Activated CD4-positive, alpha-beta memory T cell treated with anti-CD3 and anti-CD28 coated beads for 36 hours (primary cell): ENCODE measurements at regions not wholly inside any gene's neighbourhood (a gene's known extent, or its start where the extent isn't known, plus 50 kb on each side); places are given as distances from the start of the nearest gene placed in this dataset.

Experiments
- CTCF ChIA-PET: fragments of 350-600 bp; sonication (Branson Sonifier 250); formaldehyde crosslinking; loops from one replicate; lab custom pipeline; 2021; ENCODE audit warnings: antibody characterized with exemption, inconsistent platforms; lab: Charles Lee
- POLR2A ChIA-PET: fragments of 350-600 bp; sonication (Branson Sonifier 250); formaldehyde crosslinking; loops from one replicate; lab custom pipeline; 2021; ENCODE audit warnings: antibody characterized with exemption; lab: Charles Lee
- DNase-seq: peaks from one replicate; pipeline ENCODE4 v3.0.0-alpha.2; 2020
- H3K27ac Mint-ChIP-seq: one replicate; pipeline ENCODE4 v1.8.0; 2021; ENCODE audit warnings: mixed read lengths
- H3K27me3 Mint-ChIP-seq: one replicate; pipeline ENCODE4 v1.8.0; 2021; ENCODE audit warnings: mixed read lengths
- H3K36me3 Mint-ChIP-seq: one replicate; pipeline ENCODE4 v1.8.0; 2021; ENCODE audit warnings: mixed read lengths
- H3K4me1 Mint-ChIP-seq: one replicate; pipeline ENCODE4 v1.8.0; 2021; ENCODE audit warnings: low read depth, mixed read lengths
- H3K4me3 Mint-ChIP-seq: one replicate; pipeline ENCODE4 v1.8.0; 2021; ENCODE audit warnings: mild to moderate bottlenecking, mixed read lengths
- H3K9me3 Mint-ChIP-seq: one replicate; pipeline ENCODE4 v1.8.0; 2021; ENCODE audit warnings: mixed read lengths
- intact Hi-C: fragments of 100-400 bp; cut with micrococcal nuclease; formaldehyde crosslinking; loops from one replicate; pipeline ENCODE4 v1.15.1; 2023

- no peak for DNase-seq
- H3K27ac Mint-ChIP-seq, result no peak overlapping the region
- ChIA-PET CTCF (no interaction called here), POLR2A (no interaction called here)
- no peaks in the 10 kb centered on the region for H3K36me3 Mint-ChIP-seq
- peaks cover 12% of the 10 kb centered on the region for H3K27me3 Mint-ChIP-seq
- H3K4me3 Mint-ChIP-seq, result no peak overlapping the region
- intact Hi-C loops, result no loop called here
- no peaks in the 10 kb centered on the region for H3K4me1 Mint-ChIP-seq
- H3K9me3 Mint-ChIP-seq, result no peaks in the 10 kb centered on the region
Measured at GRCh38 chr16:66133643-66134338, 232.7 kb upstream of the CDH5 start.

- H3K36me3 Mint-ChIP-seq, result no peaks in the 10 kb centered on the region
- ChIA-PET POLR2A (no interaction called here), CTCF (no interaction called here)
- intact Hi-C loops, result no loop called here
- H3K9me3 Mint-ChIP-seq, result no peaks in the 10 kb centered on the region
- H3K4me1 Mint-ChIP-seq, result no peaks in the 10 kb centered on the region
- peaks cover 29% of the 10 kb centered on the region for H3K27me3 Mint-ChIP-seq
- DNase-seq, result no peak
- no peak overlapping the region for H3K4me3 Mint-ChIP-seq
- no peak overlapping the region for H3K27ac Mint-ChIP-seq
Measured at GRCh38 chr16:66131895-66132294, 234.6 kb upstream of the CDH5 start.

GRCh38 chr16:66131156-66131807, 235.2 kb upstream of the CDH5 start:
- no peak for DNase-seq
- CTCF ChIA-PET, result no interaction called here
- H3K27ac Mint-ChIP-seq, result no peak overlapping the region
- H3K36me3 Mint-ChIP-seq, result no peaks in the 10 kb centered on the region
- intact Hi-C loops, result no loop called here
- POLR2A ChIA-PET, result no interaction called here
- H3K27me3 Mint-ChIP-seq, result peaks cover 34% of the 10 kb centered on the region
- H3K9me3 Mint-ChIP-seq, result no peaks in the 10 kb centered on the region
- H3K4me3 Mint-ChIP-seq, result no peak overlapping the region
- no peaks in the 10 kb centered on the region for H3K4me1 Mint-ChIP-seq

GRCh38 chr16:66130296-66130905, 236.1 kb upstream of the CDH5 start:
- intact Hi-C loops, result no loop called here
- no peak for DNase-seq
- Mint-ChIP-seq H3K27me3 (peaks cover 38% of the 10 kb centered on the region), H3K36me3 (no peaks in the 10 kb centered on the region), H3K4me3 (no peak overlapping the region), H3K4me1 (no peaks in the 10 kb centered on the region), H3K27ac (no peak overlapping the region), H3K9me3 (no peaks in the 10 kb centered on the region)
- ChIA-PET POLR2A (no interaction called here), CTCF (no interaction called here)

GRCh38 chr16:66129196-66129595, 237.3 kb upstream of the CDH5 start:
- H3K27me3 Mint-ChIP-seq, result peaks cover 43% of the 10 kb centered on the region
- no peaks in the 10 kb centered on the region for H3K36me3 Mint-ChIP-seq

GRCh38 chr16:66128371-66128770, 238.1 kb upstream of the CDH5 start:
- CTCF ChIA-PET, result no interaction called here
- Mint-ChIP-seq H3K4me1 (no peaks in the 10 kb centered on the region), H3K36me3 (no peaks in the 10 kb centered on the region), H3K4me3 (no peak overlapping the region), H3K27me3 (peaks cover 43% of the 10 kb centered on the region), H3K27ac (no peak overlapping the region), H3K9me3 (no peaks in the 10 kb centered on the region)
- intact Hi-C loops, result no loop called here
- POLR2A ChIA-PET, result no interaction called here
- no peak for DNase-seq

More at GRCh38 chr16:66129196-66129595, 237.3 kb upstream of the CDH5 start:
- no peak overlapping the region for H3K27ac Mint-ChIP-seq
- intact Hi-C loops, result no loop called here
- no peaks in the 10 kb centered on the region for H3K4me1 Mint-ChIP-seq
- H3K4me3 Mint-ChIP-seq, result no peak overlapping the region
- no peaks in the 10 kb centered on the region for H3K9me3 Mint-ChIP-seq
- ChIA-PET CTCF (no interaction called here), POLR2A (no interaction called here)
- no peak for DNase-seq

- Mint-ChIP-seq H3K9me3 (no peaks in the 10 kb centered on the region), H3K4me3 (no peak overlapping the region), H3K4me1 (no peaks in the 10 kb centered on the region), H3K27me3 (peaks cover 46% of the 10 kb centered on the region), H3K36me3 (no peaks in the 10 kb centered on the region), H3K27ac (no peak overlapping the region)
- ChIA-PET CTCF (no interaction called here), POLR2A (no interaction called here)
- no peak for DNase-seq
- intact Hi-C loops, result no loop called here
Measured at GRCh38 chr16:66127459-66128370, 238.8 kb upstream of the CDH5 start.

GRCh38 chr16:66121466-66121865, 245.0 kb upstream of the CDH5 start:
- Mint-ChIP-seq H3K36me3 (no peaks in the 10 kb centered on the region), H3K27me3 (peaks cover 13% of the 10 kb centered on the region), H3K4me1 (no peaks in the 10 kb centered on the region), H3K9me3 (no peaks in the 10 kb centered on the region), H3K27ac (no peak overlapping the region), H3K4me3 (no peak overlapping the region)
- intact Hi-C loops, result no loop called here
- POLR2A ChIA-PET, result no interaction called here
- DNase-seq, result no peak
- CTCF ChIA-PET, result no interaction called here

GRCh38 chr16:66120656-66121055, 245.8 kb upstream of the CDH5 start:
- H3K27ac Mint-ChIP-seq, result no peak overlapping the region
- H3K4me3 Mint-ChIP-seq, result no peak overlapping the region
- ChIA-PET CTCF (no interaction called here), POLR2A (no interaction called here)
- DNase-seq, result no peak
- intact Hi-C loops, result no loop called here
- H3K9me3 Mint-ChIP-seq, result no peaks in the 10 kb centered on the region
- peaks cover 9% of the 10 kb centered on the region for H3K27me3 Mint-ChIP-seq
- no peaks in the 10 kb centered on the region for H3K4me1 Mint-ChIP-seq
- no peaks in the 10 kb centered on the region for H3K36me3 Mint-ChIP-seq

GRCh38 chr16:66116163-66117002, 250.1 kb upstream of the CDH5 start:
- intact Hi-C loops, result no loop called here
- Mint-ChIP-seq H3K27me3 (no peaks in the 10 kb centered on the region), H3K36me3 (no peaks in the 10 kb centered on the region), H3K27ac (no peak overlapping the region), H3K9me3 (no peaks in the 10 kb centered on the region), H3K4me3 (no peak overlapping the region), H3K4me1 (no peaks in the 10 kb centered on the region)
- ChIA-PET POLR2A (no interaction called here), CTCF (no interaction called here)
- DNase-seq, result no peak

GRCh38 chr16:66115373-66115772, 251.1 kb upstream of the CDH5 start:
- Mint-ChIP-seq H3K36me3 (no peaks in the 10 kb centered on the region), H3K4me3 (no peak overlapping the region), H3K27ac (no peak overlapping the region), H3K9me3 (no peaks in the 10 kb centered on the region), H3K4me1 (no peaks in the 10 kb centered on the region), H3K27me3 (no peaks in the 10 kb centered on the region)
- DNase-seq, result no peak
- ChIA-PET POLR2A (no interaction called here), CTCF (no interaction called here)
- intact Hi-C loops, result no loop called here
